ENCODE measurements at regions not wholly inside any gene's neighbourhood (a gene's known extent, or its start where the extent isn't known, plus 50 kb on each side); places are given as distances from the start of the nearest gene placed in this dataset.

DNA sequence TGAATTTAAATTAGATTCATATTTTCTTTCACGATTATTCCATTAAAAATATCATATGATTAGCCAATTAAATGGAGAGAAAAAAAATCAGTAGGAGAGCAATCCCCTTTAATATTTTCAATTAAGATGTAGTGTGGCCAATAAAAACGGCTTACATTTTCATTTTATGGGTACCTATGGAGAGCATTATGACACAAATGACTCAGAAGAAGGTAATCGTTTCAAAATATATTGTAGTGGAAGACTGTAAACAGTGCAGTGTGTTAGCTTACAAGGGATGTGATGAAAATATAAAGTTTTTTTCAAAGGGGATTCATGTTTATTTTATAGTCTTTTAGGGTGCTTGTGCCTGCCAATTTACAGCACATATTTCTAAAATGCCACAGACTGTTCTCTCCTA is 1507.4 kb upstream of the CELF4 start:
- no peak for DNase-seq (ENCODE audit: low spot score)

DNA sequence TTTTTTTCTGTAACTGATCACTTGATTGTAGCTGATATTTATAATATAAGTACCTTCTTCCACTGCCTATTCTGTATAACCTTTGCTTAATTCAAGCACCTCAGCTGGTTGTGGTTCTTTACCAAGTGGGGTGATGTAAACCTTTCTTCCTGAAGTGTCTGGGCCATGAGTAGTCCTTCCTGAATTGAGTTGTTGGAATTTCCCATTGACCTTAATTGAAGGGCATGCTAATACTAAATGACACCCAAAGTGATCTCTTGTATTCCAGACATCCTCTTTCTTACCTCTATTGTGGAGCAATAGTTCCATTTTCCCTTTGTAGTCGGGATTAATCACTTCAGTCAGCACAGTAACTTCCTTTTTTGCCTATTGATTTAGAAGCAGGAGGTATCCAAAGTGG is 1496.8 kb upstream of the CELF4 start:
- no peak for DNase-seq (ENCODE audit: low spot score)

DNA sequence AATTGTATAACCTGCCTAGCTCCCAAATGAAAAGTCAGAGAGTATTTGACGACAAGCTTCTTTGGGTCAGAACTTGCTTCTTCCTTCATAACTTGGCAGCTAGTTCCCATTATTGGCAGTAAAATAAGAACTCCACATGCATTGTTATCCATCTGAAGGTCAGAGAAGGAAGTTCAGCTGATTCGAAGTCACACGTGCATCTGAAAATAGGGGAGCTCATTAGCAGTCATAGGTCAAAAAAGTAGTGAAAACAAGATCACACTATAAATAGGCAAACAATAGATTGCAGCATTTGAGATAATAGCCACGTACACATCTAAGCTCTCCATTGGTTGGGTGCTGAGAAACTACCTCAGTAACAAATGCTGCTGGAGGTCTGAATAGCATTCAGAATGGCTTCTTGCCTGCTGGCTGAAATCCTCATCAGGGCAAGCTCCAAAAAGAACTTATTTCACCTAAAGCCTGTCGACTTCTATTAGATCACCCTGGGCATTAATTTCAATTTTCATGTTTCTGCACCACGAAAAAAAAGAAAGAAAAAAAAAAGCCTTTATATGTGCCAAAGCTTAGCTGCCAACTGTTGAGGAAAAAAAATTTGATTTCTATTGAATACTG is 1492.9 kb upstream of the CELF4 start:
- DNase-seq (ENCODE audit: low spot score) = no peak

DNA sequence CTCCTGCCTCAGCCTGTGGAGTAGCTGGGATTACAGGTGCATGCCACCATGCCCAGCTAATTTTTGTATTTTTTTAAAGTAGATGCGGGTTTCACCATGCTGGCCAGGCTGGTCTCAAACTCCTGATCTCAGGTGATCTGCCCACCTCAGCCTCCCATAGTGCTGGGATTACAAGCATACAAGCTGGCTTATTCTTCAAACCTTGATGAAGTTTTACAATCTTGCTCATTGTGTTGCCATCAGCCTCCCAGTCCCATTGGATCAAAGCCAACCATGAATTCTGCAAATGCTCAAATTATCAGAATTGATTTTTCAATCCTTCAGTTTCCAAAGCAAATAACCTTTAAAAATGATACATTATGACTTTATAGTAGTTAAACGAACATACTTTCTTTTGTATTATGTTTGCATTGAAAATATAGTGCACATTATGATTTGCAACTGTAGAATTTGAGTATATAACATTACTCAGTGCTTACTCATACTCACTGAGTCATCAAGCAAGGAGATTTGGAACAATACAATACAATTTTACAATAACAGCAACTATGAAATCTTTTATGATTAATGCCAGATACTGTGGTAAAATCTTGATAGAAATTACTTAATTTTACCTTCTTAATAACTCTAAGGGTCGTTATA is 1491.9 kb upstream of the CELF4 start:
- no peak for DNase-seq (ENCODE audit: low spot score)

DNA sequence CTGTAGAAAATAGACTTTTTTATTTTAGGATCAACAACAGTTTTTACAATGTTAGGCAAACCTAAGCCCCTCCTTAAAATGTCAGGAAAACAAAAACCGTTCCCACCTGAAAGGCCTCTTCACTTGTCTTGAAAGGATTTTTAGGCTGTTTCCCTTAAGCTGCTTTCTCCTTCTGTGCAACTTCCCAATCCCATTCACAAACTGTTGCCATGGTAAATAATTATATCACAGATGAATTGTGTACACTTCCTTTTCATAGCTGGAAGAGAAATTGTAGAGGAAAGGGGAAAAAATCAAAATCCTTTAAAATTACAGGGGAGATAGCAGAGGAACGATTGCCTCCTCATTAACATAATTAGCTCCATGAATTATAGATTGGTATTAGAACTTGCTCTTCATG is 1488.0 kb upstream of the CELF4 start:
- no peak for DNase-seq (ENCODE audit: low spot score)

DNA sequence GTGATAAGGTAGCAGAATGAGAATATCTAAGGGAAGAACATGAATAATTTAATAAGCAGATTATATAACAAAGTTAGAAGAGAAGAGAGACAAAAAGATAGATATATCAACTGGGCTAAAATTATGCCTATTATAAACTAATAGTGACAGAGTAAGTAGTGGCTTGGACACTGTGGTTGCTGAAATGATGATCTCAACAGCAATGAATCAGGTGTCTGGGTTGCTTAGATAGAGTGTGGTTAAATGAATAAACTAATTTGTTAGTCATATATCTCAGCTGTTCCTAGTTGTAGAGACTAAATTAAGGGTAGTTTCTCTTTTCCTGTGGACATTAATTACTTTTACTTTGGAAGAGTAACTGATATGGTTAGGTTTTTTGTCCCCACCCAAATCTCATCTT is 1485.4 kb upstream of the CELF4 start:
- DNase-seq (ENCODE audit: low spot score) = no peak

DNA sequence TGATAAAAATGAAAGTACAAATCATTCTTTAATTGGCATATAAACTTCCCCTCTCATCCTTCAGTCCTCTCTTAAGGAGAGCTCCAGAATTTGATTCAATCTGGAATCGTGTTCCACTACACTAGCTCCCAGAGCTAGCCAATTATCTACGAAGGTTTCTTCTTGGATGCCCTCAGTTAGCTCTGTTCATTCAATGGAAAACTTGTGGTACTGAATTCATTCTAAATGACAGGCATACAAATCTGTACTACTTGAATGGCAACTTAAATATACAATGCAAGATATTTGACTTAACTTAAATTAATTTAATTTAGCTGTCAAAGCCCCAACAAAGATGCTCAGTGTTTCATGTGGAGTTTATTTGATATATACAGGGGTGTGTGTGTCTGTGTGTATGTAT is 1474.2 kb upstream of the CELF4 start:
- no peak for DNase-seq (ENCODE audit: low spot score)

DNA sequence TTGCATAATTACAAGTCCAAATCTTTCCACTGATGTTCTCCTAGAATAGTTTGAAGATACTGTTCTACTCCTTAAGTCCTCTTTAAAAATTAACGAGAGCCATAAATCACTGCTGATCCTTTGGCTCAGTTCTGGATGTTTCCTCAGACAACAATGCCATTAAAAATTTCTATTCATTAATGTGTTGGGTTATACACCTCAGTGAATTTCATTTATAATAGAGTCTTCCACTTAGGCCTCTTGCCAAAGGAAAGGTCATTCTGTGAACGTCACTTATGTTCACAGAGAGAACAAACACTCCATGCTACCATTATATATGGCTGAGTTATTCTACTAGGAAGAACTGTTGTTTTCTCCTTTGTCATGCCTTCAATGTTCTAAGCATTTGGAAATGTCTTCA is 1472.3 kb upstream of the CELF4 start:
- no peak for DNase-seq (ENCODE audit: low spot score)

DNA sequence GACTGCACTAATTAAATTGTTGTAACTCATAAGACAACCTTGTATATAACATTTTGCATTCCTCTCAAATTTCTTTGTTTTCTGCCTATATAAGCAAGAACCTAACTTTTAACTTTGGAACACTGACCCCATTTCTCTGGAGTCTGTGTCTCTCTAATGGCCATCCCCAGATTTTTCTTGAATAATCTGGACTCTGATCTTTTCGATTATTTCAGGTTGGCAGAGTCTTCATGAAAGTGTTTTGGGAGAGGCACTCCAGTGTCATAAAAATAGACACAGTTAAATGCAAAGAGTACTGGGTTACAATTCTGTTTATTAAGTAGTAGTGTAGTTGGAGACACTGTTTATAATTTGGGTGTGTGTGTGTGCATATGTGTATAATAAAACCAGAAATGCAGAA is 1467.7 kb upstream of the CELF4 start:
- no peak for DNase-seq (ENCODE audit: low spot score)

DNA sequence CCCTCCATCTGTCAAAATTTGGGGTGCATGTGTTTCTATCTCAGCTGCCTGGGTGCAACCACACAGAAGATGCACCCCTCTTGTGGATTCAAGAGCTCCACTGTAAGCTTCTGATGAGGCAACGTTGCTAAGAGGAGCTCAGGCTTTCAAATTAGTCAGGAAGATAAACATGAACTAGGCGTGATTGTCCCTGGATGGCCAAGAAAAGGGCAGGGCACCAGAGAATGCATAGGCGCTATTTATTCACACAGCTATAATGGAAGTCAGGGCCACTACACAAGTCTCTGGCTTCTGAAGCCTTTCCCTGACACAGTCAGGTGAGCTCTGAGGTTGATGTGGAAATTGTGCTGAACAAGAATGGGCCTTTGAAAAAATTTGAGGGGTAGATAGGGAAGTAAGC is 1466.0 kb upstream of the CELF4 start:
- DNase-seq (ENCODE audit: low spot score) = no peak

DNA sequence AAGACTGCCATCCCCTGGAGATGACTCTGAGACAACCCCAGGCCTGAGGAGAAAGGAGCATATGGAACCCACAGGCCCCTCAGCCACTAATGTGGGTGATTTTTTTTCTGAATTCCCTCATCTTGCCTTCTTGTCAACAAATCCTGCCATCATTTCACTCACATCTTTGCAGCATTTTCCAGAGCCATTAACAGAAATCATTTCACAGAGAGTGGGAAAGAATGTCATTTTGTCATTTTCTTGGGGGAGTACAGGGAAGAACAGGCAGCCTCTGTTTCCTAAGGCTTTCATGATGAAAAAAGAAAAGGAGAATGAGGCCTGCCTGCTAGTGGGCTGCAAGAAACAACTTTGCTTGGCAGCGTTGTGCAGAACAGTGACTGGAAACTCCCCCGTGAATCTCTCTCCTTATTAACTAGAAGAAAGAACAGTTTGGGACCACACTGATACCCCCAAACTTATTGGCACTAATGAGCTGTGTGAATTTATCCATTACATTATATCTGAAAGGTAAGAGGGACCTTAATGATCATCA is 1464.6 kb upstream of the CELF4 start:
- DNase-seq (ENCODE audit: low spot score) = no peak

DNA sequence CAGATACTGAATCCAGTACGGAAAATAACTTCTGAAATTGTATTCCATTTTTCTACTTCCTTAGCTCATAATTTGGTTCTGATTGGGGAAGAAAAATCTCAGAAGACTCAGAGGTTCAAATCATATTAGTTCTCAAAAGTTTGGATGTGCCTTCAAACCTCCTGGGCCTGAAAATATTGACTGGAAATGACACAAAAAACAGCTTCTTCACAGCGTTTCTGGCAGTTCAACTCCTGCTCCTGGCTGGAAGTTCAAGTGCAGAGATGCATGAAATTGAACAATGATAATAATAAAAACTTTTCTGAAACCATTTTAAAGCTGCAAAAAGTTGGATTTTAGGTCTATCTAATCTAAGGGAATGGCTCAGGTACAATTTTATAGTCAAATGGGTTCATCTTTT is 1459.9 kb upstream of the CELF4 start:
- no peak for DNase-seq (ENCODE audit: low spot score)

DNA sequence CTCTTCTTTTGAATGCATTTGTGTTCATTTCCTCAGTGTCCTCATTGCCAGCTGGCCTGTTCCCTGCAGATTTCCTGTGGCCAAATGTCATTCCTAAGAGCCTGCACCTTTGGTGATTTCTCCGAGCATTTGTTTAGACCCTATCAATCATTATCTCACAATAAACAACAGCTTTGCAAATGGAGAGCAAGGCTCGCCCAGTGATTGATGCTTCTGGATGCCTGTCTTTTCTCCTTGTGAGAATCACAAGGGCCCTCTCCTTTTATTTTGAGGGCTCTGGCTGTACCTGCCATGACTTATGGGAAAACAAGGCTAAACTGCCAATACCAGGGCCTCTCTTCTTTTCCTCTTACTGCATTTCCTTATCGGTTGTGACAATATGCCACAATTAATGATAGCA is 1454.4 kb upstream of the CELF4 start:
- DNase-seq (ENCODE audit: low spot score) = no peak

DNA sequence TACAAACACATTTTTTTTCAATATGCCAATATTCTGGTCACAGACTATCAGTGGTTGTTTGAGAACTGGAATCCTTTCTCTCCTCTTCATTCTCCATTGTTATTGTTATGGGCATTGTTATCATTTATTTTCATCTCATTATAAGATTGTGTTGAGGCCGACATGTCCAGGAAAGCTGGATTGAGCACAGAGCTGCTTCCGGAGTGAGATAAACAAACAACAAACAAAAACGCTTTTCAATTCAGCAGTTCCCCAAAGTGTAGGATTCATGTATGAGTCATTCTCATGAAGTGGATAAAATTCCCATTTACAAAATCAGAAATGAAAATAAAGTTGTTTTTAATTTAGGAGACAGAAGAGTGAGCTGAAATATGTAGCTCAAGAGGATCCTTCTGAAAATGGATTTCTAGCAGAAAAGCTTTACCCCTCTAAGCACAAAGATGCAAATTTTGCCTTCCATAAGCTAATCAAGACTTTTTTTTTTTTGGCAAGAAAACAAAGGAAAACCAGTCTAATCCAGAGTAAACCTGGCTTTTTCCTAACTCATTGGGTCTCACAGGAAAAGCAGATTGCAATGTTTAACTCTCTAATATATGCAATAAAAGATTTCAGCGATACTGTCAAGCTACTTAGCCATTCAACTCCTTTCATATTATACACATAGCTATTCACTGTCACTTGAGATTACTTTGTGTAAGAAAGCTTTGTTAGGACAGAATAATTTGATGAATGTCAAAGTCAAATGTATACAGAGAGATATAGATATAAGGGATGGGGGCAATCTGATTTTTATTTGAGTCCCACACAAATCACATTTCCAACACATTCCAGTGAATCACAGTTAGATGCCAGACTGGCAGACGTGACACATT is 1441.7 kb upstream of the CELF4 start:
- no peak for DNase-seq (ENCODE audit: low spot score)

DNA sequence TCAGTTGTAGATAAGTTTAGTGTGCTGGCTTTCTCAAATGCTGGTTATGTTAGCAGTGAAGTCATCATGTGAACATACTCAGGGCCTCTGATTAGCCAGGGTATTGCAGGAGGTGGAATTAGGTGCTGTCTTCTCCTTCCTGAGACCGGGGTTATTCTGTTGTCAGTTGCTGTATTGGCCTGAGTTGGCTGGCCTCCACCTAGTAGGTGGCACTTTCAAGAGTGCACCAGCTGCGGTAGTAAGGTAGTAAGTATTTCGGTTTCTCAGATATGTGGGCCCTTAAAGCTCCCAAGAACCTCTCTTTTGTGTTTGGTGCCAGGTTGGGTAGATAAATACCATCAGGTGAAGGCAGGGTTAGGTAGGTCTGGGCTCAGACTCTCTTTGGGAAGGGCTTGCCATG is 1430.5 kb upstream of the CELF4 start:
- no peak for DNase-seq (ENCODE audit: low spot score)

DNA sequence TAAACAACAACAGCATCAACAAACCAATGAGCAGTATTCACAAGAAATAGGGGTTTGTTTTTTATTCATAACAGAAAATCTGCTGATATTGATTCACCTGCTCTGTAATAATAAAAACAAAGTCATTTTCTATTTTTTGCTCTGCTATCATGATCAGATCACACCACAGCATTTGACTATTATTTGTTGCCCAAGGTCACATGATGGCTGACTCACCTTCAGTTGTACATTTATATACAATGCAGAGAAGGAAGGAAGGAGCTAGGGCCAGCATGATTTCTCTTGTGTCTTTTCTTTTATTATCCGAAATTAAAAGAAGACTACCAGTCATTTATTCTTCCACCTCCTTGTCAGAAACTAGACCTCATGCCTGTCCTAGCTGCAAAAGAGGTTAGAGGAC is 1427.7 kb upstream of the CELF4 start:
- DNase-seq (ENCODE audit: low spot score) = no peak

DNA sequence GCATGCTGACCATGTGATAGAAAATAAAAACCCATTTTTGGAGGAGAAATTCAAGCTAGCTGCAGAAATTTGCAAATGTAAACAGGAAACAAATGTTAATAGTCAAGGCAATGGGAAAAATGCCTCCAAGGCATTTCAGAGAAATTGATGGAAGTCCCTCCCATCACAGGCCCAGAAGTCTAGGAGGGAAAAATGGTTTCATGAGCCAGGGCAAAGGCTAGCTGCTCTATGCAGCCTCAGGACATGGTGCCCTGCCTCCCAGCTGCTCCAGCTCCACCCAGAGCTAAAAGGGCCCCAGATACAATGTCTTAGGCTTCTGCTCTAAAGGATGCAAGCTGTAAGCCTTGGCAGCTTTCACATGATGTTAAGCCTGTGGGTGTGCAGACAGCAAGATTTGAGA is 1419.4 kb upstream of the CELF4 start:
- DNase-seq (ENCODE audit: low spot score) = no peak

DNA sequence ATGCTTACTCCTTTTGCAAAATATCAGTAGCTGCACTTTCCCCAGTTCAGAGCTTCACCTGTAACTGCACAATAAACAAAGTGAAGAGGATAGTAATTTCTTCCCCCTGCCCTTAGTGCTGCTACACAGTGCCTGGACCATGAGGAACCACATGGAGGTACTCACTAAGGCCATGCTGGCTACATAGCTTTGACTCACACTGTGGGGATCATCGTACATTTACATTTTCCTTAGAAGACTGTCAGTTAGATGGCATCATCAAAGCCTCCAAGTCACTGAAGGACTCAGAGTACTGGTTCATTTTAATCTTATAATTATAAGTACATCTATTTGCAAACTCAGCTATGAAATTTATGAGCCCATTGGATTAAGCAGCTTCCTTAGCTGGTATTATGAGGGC is 1416.5 kb upstream of the CELF4 start:
- DNase-seq (ENCODE audit: low spot score) = no peak

DNA sequence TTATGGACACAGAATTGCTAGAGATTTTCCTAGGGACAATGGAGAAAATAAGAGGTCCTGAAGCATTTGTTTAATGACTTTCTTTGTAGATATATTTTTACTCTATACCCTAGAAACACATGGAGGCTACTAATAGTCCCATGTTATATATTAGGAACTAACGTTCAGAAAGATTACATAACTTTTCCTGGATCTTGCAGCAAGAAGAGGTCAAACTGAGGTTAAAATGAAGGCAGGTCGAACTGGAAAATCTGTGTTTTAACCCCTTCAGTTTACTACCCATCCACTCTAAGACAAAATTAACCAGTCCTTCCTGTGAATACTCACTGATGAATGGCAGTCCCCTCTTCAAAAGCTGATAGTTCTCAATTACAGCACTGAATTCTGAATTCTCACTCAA is 1415.8 kb upstream of the CELF4 start:
- DNase-seq (ENCODE audit: low spot score) = no peak

DNA sequence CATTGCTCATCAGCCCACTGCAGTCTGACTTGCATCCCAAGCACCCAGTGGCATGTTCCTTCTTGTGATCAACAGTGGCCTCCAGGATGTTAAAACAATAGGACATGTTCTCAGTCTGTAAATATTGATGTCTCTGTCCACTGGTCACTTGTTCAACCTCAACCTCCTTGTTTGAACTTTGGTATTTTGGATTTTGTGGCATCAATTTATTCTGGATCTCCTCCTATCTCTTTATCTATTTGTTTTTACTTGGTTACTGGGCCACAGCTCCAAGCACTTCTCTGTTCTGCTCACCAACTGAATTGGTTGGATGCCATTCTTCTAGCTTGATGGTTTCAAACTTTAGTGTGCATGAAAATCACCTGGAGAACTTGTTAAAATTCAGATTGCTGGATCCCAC is 1414.8 kb upstream of the CELF4 start:
- no peak for DNase-seq (ENCODE audit: low spot score)

DNA sequence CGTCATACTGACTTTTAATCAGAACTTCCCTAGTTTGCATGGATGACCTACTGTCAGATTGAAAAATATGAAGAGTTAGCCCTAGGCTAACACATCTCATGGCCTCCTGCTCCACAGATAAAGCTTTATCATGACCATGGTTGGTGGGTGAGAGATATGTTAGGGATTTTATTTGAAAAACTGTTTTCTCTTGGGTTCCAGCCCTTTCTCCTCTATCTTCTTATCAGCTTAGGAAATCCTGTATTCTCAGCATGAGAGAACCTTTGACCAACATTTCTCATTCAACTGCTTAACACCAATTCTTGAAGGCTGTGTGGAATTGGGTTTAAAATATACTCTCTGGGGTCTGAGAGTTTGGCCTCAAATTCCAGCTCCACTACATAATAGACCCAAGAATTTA is 1407.0 kb upstream of the CELF4 start:
- DNase-seq (ENCODE audit: low spot score) = no peak

DNA sequence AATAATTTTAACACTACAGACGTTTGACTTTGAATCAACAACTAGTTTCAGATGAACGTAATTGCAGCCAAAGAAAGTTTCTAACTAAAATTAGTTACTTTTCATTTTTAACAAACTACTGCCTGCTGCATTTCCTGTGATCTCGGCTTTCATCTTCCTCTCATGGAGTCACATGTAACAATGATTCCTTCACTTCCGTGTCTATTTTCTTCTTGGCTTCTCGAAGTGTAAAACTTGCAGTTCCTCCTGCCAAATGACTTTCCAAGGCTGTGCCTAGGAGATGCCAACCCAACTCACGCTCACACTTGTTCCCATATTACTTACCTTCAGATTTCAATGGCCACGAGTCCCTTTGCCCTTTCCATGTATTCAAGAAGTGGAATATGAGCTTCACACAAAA is 1406.3 kb upstream of the CELF4 start:
- DNase-seq (ENCODE audit: low spot score) = no peak

DNA sequence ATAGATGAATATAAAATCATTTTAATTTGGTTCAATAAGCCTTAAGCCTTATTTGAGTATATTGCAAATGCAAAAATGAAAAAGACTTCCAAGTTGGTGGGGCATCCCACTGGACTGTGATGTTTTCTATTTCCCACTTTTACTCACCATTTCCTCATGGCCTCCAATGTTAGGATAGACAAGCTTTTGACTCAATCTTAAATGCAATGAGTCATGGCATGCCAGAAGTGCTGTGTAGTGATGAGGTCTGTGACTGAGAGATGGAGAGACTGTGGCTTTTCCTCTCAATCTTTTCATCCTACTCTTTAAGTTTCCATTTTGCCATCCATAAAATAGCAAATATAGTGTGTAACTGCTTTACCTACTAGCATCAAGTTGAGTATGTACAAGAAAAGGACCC is 1401.2 kb upstream of the CELF4 start:
- DNase-seq (ENCODE audit: low spot score) = no peak
